Adipose tissue (tissue), 3 donors: ENCODE measurements at regions not wholly inside any gene's neighbourhood (a gene's known extent, or its start where the extent isn't known, plus 50 kb on each side); places are given as distances from the start of the nearest gene placed in this dataset.
"Not testable (repeated sequence)": the region's sequence is repeated elsewhere in the genome, so short reads cannot be mapped to it uniquely, and the experiment has no call there.

ENCODE experiments used
- H3K27ac ChIP-seq: one replicate; pipeline ENCODE4 v1.5.1; 2013; ENCODE audit warnings: low read depth, low read length
- WGBS, 3 donors: extraction: QIAGEN DNeasy Blood & Tissue Kit; methylation state at CpG; one replicate each; pipeline ENCODE4 v1.1.7; 2013; 5-methylcytosine and 5-hydroxymethylcytosine counted together
- donor health status: healthy with polysubstance abuse.
- donor health status: Bipolar disorder and iron deficiency.
- donor health status: healthy.

DNA sequence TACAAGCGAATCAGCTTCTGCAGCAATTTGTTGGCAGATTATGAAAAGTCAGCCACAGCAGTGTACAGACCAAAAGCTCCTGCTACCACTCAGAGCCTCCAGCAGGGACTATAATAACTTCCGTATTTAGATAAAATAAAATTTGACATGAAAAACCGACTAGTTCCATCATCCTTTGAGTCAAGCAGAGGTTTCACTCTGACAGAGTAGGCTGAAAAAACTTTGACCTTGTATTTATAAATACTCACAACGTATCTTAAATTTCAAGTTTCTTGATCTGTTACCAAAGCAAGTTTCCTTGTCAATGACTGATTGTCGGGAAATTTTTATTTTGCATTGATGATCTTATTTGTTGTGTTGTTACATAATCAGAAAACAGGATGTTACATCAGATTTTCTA lies 283.4 kb downstream of the DAD1 start:
- no peak overlapping the region for H3K27ac ChIP-seq
- 46 to 80% (median 73%) methylated on average over 5 of the region's 5 CpGs for WGBS, 3 donors

DNA sequence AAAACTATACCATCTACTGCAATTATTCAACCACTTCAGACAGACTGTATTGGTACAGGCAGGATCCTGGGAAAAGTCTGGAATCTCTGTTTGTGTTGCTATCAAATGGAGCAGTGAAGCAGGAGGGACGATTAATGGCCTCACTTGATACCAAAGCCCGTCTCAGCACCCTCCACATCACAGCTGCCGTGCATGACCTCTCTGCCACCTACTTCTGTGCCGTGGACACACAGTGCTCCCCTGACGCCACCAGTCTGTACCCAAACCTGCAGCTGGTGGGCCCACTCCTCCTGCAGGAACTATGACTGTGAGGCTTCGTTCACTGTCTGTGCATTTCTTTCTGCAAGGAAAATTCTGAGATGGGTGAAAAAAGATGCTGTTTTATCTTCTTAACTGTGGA lies 284.7 kb downstream of the DAD1 start:
- 43 to 74% (median 65%) methylated on average over 6 of the region's 6 CpGs for WGBS, 3 donors
- H3K27ac ChIP-seq = no peak overlapping the region

DNA sequence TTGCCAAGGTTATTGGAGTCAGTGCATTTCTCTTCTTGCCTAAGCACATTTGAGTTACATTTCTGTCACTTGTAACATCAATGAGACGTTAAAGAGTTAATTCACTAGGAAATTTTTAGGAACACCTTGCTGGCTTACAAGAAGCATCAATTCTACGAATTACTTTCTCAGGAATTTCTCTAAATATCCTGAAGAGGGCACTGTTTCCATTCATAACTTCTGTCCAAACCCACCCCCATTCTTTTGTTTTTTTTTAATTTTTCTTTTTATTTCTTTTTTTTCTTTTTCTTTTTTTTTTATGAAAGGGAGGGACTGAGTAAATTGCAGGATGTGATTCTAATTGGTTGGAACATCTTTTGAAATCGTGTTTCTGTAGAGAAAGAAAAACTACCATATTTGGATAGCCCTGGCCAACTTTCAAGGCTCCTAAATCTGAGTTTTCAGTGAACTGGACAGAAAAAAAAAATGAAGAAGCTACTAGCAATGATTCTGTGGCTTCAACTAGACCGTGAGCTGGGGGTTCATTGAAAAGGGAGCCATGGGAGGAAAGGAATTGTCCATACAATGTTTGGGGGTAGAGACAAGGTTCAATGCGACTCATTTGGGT lies 285.3 kb downstream of the DAD1 start:
- no peak overlapping the region for H3K27ac ChIP-seq
- 23 to 32% (median 26%) methylated on average over 5 of the region's 5 CpGs for WGBS, 3 donors

DNA sequence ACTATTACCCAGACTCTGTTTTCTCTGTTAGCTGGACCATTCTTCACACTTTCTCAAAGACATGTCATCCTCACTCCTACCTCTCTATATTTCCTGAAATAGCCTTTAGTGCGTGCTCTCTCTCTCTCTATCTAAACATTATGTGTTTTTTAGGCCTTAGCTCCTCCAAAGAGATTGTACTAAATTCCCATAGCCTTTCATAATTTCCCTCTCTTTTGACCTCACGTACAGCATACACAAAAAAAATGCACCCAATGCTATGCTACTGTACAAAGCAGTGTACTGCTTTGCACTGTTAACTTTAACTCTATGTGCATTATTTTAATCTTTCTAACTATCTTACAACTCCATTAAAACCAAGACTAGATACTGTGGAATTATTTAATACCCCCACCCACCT lies 288.4 kb downstream of the DAD1 start:
- WGBS, 3 donors = 68 to 82% (median 70%) methylated on average over 2 of the region's 2 CpGs
- H3K27ac ChIP-seq = no peak overlapping the region

DNA sequence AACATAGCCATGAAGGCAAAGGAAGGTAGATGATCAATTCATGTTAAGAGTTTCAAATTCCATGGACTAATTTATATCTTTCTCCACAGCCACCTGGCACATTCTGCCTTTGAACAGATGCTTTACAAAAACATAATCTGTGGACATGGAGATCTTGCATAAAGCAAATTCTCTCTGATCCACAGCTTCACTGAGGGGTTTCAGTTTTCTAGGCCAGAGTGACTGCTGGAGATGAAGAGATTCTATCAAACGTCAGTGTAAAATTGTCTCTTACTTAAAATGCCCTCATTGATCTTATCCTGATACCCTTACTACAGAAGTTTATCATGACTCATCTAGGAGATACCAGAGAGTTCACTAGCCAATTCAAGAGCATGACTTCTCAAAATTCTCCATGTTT lies 291.6 kb downstream of the DAD1 start:
- WGBS, 3 donors = 36 to 63% (median 48%) methylated on average over 1 of the region's 1 CpG
- no peak overlapping the region for H3K27ac ChIP-seq

DNA sequence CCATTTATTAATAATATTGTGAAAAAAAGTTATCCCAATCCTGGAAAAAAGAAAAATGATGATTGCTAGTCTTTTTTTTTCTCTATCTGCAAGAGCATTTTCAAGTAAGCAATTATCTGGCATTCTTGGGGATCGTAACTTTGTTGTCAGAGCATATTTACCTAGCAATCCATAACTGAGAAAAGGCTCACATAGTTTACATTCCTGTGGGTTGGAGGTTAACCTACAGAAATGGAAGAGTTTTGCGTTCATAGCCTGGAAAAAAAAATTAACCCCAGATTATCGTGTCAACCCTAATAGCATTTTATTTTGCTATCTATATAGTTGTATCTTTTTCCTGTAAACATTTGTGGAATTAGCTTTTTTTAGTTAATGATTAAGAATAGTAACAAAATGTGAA lies 292.3 kb downstream of the DAD1 start:
- H3K27ac ChIP-seq = no peak overlapping the region

DNA sequence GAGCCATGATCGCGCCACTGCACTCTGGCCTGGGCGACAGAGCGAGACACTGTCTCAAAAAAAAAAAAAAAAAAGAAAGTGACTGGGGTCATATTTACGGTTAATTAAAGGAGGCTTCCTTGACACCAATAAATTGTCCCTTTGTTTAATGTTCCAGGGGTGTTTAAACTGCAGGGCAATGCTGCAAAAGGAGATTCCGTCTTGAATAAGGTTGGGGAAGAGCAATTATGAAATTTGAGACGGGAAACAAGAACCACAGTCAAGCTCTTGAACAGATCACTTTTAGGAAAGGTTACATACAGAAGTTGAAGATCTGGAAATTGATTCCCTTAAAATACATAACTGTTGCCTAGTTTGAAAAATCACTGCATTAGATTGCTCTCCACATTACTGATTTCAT lies 292.9 kb downstream of the DAD1 start:
- 63 to 68% (median 68%) methylated on average over 7 of the region's 7 CpGs for WGBS, 3 donors
- no peak overlapping the region for H3K27ac ChIP-seq

More for the DNA sequence above, 292.3 kb downstream of the DAD1 start:
- WGBS, 3 donors = 12 to 47% (median 45%) methylated on average over 3 of the region's 3 CpGs

DNA sequence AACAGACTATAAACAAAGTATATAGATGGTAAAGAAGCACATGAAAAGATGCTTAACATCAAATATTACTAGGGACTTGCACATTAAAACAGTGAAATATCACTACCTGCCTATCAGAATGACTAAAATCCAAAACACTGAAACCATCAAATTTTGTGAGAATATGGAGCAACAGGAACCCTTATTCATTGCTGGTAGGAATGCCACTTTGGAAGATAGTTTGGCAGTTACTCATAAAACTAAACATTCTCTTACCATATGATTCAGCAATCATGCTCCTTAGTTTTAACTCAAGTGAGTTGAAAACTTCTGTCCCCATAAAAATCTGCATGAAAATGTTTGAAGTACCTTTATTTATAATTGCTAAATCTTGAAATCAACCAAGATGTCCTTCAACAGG lies 297.6 kb downstream of the DAD1 start:
- no peak overlapping the region for H3K27ac ChIP-seq

DNA sequence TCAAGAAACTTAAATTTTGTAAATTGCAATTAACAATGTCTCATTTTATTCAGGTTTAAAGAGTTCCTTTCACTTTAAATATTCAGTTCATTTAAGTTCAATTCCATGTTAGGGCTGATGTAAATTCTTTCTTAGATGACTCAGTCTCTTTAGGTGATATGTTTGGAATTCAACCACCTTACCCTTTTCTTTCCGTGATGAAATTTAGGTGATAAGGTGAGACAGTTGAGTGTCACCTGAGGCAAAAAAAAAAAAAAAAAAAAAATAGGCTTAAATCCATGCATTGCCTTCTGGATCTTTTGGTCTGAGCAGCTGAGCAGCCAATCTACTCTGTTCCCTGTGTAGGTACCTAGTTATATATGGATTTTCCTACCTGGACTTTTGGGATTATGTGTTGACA lies 299.5 kb downstream of the DAD1 start:
- 41 to 86% (median 76%) methylated on average over 1 of the region's 1 CpG for WGBS, 3 donors

DNA sequence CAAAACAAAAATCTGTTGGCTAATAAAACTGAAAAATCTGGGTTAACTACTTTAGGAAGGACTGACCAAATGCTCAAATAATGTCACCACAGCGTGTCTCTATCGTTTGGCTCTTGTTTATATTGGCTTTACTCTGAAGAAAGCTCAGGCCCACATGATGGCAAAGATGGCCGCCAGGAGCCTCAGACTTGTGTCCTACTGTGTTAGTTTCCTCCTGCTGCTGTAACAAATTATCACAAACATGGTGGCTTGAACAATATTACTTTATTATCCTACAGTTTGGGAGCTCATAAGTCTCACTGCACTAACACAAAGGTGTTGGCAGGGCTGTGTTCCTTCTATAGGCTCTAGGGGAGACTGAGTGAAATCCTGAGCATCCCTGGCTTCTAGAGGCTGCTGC lies 303.0 kb downstream of the DAD1 start:
- H3K27ac ChIP-seq = no peak overlapping the region
- 63 to 91% (median 88%) methylated on average over 3 of the region's 3 CpGs for WGBS, 3 donors

More for the DNA sequence above, 299.5 kb downstream of the DAD1 start:
- H3K27ac ChIP-seq = no peak overlapping the region

DNA sequence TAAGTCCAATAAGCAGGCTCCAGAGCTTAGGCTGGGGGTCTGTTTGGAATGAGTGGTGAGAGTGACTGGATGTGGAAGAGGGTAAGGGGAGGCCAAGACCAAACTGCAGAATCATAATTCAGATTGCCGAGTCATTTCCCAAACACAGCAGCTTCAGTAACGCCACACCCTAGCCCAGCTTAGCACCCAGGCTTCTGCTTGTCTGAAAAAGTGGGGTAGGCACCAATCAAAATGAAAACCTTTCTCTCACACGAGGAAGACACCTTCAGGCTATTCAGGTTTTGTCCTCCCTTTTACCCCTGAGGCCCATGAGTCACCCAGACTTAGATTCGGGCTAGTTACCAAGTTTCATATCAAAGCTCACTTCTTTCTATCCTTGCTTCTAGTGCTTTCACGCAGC lies 306.1 kb downstream of the DAD1 start:
- H3K27ac ChIP-seq = no peak overlapping the region
- 60 to 70% (median 66%) methylated on average over 5 of the region's 5 CpGs for WGBS, 3 donors

DNA sequence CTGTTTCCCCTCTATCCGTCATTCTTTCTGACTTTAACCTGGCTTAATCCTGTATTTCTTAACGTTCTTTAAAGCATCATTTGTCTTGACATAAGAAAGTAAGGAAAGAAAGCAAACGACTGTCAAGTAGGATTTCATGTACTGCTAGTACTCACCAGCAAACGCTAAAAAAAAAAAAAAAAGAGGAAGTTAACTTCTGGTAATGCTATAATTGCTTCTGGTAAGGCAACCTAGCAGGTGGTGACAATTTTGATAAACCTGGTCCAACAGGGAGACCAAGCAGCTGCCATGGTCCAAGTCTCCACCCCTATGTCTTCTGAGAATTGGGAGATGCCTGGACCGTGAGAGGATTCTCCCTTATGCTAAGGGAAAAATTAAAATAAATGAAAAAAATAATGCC lies 306.6 kb downstream of the DAD1 start:
- 23 to 33% (median 32%) methylated on average over 5 of the region's 5 CpGs for WGBS, 3 donors

DNA sequence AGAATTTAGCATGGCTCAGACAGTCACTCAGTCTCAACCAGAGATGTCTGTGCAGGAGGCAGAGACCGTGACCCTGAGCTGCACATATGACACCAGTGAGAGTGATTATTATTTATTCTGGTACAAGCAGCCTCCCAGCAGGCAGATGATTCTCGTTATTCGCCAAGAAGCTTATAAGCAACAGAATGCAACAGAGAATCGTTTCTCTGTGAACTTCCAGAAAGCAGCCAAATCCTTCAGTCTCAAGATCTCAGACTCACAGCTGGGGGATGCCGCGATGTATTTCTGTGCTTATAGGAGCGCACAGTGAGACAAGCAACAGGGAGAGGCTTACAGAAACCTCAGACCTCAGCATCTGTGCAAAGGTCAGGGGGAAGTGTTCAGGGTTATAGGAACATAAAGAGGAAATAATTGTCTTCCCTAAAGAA lies 307.6 kb downstream of the DAD1 start:
- not testable (repeated sequence) for H3K27ac ChIP-seq
- 36 to 58% (median 48%) methylated on average over 7 of the region's 7 CpGs for WGBS, 3 donors

More for the DNA sequence above, 306.6 kb downstream of the DAD1 start:
- H3K27ac ChIP-seq = no peak overlapping the region

DNA sequence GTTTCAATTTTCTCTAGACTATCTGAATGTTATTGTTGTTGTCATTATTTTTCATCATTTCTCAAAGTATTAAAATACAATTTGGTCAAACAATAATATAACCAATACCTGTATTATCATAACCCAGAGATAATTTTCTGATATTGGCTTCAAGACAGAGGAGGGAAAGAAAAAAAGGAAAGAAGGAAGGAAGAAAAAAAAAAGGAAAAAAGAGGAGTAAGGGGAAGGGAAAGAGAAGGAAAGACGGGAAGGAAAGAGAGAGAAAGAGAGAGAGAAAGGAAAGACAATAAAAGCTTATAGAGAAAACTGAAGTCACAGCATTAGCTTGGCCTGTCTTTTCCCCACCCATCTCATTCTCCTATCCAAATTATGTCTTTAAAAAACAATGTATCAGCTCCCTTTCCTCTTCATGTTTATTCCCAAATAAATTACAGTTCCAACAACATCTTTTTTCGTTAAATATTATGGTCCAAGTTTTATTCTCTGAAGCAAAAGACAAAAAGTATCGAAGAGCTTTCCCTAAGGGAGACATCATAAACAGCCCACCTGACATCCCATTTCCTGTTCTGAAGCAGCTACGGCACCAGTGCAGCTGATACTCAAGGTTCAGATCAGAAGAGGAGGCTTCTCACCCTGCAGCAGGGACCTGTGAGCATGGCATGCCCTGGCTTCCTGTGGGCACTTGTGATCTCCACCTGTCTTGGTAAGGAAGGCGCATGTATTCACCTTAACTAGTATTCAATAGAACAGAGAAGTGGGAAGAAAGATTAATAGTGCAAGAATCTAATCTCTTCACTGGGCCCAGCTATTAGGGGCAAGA lies 308.3 kb downstream of the DAD1 start:
- WGBS, 3 donors = 54 to 65% (median 59%) methylated on average over 5 of the region's 5 CpGs
- no peak overlapping the region for H3K27ac ChIP-seq

DNA sequence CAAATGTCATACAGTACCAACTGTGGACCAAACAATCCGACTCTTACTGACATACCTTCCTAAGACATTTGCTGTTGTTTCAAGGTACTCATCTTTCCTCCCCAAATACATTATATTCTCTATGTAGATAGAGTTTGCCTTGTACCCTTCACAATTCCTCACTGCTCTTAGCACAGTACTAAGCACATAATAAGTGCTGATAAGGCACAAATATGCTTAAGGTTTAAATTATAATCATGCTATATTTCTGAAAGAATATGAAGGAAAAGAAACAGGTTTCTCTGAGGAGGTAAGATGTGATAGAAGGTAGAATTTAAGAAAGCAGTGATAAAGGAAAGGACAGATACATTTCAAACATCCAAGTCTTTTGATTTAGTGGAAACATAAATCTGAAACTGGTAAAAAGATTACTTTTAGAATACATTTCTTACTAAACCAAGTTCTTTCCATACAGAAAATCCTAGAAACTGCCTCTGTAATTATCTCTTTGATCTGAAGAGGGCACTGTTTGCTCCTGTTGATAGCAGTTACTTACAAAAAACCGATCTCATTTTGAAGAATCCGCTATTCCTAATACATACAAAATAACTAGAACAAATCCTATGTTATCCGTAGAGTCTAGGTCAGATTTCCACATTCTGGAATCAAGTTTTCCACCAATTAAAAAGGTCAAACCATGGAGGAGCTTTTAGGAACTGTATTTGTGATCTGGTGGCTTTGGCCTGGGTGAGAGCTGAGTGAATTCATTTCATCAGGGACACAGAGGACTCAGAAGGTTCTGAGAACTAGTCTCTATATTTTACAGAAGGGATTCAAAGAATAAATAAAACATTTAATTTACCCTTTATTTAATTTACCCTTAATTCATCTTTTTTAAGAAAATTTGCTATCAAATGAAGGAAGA lies 311.9 kb downstream of the DAD1 start:
- no peak overlapping the region for H3K27ac ChIP-seq
- WGBS, 3 donors = 36 to 56% (median 56%) methylated on average over 4 of the region's 4 CpGs

DNA sequence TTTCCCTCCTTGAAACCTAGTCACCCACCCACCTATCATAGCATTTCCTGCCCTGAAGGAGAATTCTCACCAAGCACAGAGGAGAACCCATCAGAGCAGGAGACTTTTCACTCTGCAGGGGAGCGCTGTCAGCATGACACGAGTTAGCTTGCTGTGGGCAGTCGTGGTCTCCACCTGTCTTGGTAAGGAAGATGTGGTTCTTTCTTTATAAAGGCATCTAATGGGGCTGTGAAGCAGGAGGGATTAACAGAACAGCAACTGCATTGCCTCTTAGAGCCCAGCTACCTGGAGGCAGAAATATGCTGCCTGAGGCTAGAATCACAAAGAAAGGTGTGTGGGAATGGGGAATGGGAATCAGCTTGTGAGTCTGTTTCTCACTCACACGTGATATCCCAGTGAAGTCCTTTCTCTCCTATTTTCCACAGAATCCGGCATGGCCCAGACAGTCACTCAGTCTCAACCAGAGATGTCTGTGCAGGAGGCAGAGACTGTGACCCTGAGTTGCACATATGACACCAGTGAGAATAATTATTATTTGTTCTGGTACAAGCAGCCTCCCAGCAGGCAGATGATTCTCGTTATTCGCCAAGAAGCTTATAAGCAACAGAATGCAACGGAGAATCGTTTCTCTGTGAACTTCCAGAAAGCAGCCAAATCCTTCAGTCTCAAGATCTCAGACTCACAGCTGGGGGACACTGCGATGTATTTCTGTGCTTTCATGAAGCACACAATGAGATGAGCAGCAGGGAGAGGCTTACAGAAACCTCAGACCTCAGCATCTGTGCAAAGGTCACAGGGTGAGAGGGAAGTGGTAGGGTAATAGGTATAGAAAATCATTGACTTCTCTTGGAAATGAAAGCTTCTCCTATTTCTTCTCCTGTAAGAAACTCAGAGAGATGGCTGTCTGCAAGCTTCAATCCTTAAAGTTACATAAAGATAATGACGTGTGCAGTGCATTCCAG lies 316.9 kb downstream of the DAD1 start:
- no peak overlapping the region for H3K27ac ChIP-seq
- 50 to 73% (median 69%) methylated on average over 11 of the region's 11 CpGs for WGBS, 3 donors

DNA sequence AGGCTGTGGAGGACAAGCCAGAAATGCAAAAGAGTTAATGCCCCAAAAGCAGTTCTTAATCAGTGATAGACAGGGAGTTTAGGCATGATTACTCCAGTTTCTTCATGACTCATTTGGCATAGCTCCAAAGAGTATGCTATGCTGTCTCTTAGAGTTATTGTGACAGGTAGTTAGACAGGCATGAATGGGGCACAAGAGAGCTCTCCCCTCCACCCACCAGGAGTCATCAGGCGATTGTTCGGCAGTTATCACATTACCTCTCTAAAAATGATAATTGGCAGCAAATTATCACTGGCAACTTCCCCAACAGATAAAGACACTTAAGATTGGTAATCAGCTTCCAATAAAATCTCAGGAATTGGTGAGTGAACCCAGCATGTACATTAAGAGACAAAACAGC lies 320.1 kb downstream of the DAD1 start:
- no peak overlapping the region for H3K27ac ChIP-seq
- WGBS, 3 donors = 43 to 57% (median 44%) methylated on average over 2 of the region's 2 CpGs

DNA sequence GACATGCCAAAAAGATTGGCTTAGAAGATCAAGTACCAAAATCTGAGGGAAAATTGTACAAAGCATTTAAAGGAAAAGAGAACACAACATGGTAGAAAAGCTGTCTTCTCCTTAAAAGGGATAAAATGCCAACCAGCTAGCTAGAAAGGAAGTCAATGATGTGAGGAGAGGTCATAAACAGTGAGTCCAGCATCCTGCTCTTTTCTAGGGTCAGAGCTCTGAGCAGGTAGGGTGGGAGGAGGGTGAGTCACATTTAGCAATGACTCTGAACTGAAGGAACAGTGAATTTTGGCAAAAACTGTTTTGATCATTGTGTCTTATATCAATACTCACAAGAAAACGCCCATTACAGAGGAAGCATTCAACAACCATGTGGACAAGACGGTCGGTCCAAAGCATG lies 322.3 kb downstream of the DAD1 start:
- 74 to 89% (median 83%) methylated on average over 3 of the region's 3 CpGs for WGBS, 3 donors
- no peak overlapping the region for H3K27ac ChIP-seq
